Liver (tissue), 3 donors: ENCODE measurements at regions not wholly inside any gene's neighbourhood (a gene's known extent, or its start where the extent isn't known, plus 50 kb on each side); places are given as distances from the start of the nearest gene placed in this dataset.

Source experiments
- REST ChIP-seq: IDR thresholded peaks from 2 replicates; pipeline ENCODE4 v1.6.1; 2016; ENCODE audit warnings: antibody characterized with exemption, mild to moderate bottlenecking
- TAF1 ChIP-seq: conservative IDR thresholded peaks from 2 replicates; pipeline ENCODE4 v1.6.1; 2016; ENCODE audit warnings: antibody characterized with exemption, mild to moderate bottlenecking
- YY1 ChIP-seq: IDR thresholded peaks from 2 replicates; pipeline ENCODE4 v1.6.1; 2016; ENCODE audit warnings: antibody characterized with exemption, mild to moderate bottlenecking
- TF ChIP-seq, protein P1 (sequence below): fragments of 150-350 bp; IDR thresholded peaks from 2 replicates; pipeline ENCODE4 v1.5.1; 2017; ENCODE audit warnings: improper control_type of control experiment, low read depth, low read length; ENCODE audit not compliant: missing input control
- TF ChIP-seq, protein P2 (sequence below): IDR thresholded peaks from 2 replicates; pipeline ENCODE4 v1.6.1; 2016; ENCODE audit warnings: antibody characterized with exemption
- donor health status: healthy.
- donor health status: healthy.

- TF ChIP-seq, protein P1, sequence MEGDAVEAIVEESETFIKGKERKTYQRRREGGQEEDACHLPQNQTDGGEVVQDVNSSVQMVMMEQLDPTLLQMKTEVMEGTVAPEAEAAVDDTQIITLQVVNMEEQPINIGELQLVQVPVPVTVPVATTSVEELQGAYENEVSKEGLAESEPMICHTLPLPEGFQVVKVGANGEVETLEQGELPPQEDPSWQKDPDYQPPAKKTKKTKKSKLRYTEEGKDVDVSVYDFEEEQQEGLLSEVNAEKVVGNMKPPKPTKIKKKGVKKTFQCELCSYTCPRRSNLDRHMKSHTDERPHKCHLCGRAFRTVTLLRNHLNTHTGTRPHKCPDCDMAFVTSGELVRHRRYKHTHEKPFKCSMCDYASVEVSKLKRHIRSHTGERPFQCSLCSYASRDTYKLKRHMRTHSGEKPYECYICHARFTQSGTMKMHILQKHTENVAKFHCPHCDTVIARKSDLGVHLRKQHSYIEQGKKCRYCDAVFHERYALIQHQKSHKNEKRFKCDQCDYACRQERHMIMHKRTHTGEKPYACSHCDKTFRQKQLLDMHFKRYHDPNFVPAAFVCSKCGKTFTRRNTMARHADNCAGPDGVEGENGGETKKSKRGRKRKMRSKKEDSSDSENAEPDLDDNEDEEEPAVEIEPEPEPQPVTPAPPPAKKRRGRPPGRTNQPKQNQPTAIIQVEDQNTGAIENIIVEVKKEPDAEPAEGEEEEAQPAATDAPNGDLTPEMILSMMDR, result no peak
- TF ChIP-seq, protein P2, sequence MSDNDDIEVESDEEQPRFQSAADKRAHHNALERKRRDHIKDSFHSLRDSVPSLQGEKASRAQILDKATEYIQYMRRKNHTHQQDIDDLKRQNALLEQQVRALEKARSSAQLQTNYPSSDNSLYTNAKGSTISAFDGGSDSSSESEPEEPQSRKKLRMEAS, result no peak
- TF ChIP-seq YY1 (no peak), REST (no peak), TAF1 (no peak)
These were observed 443.7 kb downstream of the GLRX3 start for GRCh38 chr10:130579913-130580312.
